ENCODE measurements at regions not wholly inside any gene's neighbourhood (a gene's known extent, or its start where the extent isn't known, plus 50 kb on each side); places are given as distances from the start of the nearest gene placed in this dataset.

- no peak for TF ChIP-seq ZBTB40 (IDR thresholded peaks at IDR 0.05)
- no peak for TF ChIP-seq ZBTB40 (CRISPR knock-in tag; IDR thresholded peaks at IDR 0.05)
- no peak for TF ChIP-seq TFE3 (CRISPR knock-in tag; IDR thresholded peaks at IDR 0.05)
- TF ChIP-seq PATZ1 (CRISPR knock-in tag; IDR thresholded peaks at IDR 0.05) = 0 out of 2 replicates have a peak, but pooled peaks have one; percentile 32
- no peak for TF ChIP-seq SRY (CRISPR knock-in tag; IDR thresholded peaks at IDR 0.05)
- TF ChIP-seq ZNF33A (CRISPR knock-in tag; IDR thresholded peaks at IDR 0.05; ENCODE audit: borderline replicate concordance) = no peak
- TF ChIP-seq ZNF275 (CRISPR knock-in tag; IDR thresholded peaks at IDR 0.05; ENCODE audit: borderline replicate concordance) = no peak
- TF ChIP-seq POLR2A (IDR thresholded peaks at IDR 0.05; ENCODE audit: insufficient read depth in 1 of 2, low read depth in 2 of 2, low read length in 2 of 2) = no peak
- no peak for TF ChIP-seq ZNF720 (CRISPR knock-in tag; IDR thresholded peaks at IDR 0.05)
- TF ChIP-seq ZFP36L2 (CRISPR knock-in tag; IDR thresholded peaks at IDR 0.05) = no peak
- TF ChIP-seq CTCF (CRISPR knock-in tag; IDR thresholded peaks at IDR 0.05) = no peak
- TF ChIP-seq PHF5A (CRISPR knock-in tag; IDR thresholded peaks at IDR 0.05; ENCODE audit: low read depth, unreplicated experiment) = no peak
- TF ChIP-seq ZNF619 (CRISPR knock-in tag; IDR thresholded peaks at IDR 0.05) = no peak
- no peak for TF ChIP-seq SRF (IDR thresholded peaks at IDR 0.05; ENCODE audit: low read depth, low read length)
Observed at GRCh38 chr22:48369789-48370507, 1457.7 kb downstream of the BRD1 start (continued).

Data from HepG2 (cell line).